GM12892 (cell line): ENCODE measurements at regions not wholly inside any gene's neighbourhood (a gene's known extent, or its start where the extent isn't known, plus 50 kb on each side); places are given as distances from the start of the nearest gene placed in this dataset.

ENCODE experiments used
- DNase-seq: peaks from one replicate; pipeline ENCODE4 v3.0.0; 2011; ENCODE audit not compliant: insufficient read length
- FAIRE-seq: peaks from 2 replicates; lab custom pipeline; 2011; peaks lifted over from hg19 to GRCh38; lab: Jason Lieb, UNC
- POLR2A ChIP-seq: IDR thresholded peaks from 2 replicates; pipeline ENCODE4 v1.6.1; 2011; ENCODE audit warnings: low read depth, low read length, control low read depth
- POLR2AphosphoS5 ChIP-seq: IDR thresholded peaks from 2 replicates; pipeline ENCODE4 v1.6.1; 2011; ENCODE audit warnings: low read depth, low read length, control low read depth
- TAF1 ChIP-seq: IDR thresholded peaks from 2 replicates; pipeline ENCODE4 v1.6.1; 2011; ENCODE audit warnings: low read depth, mild to moderate bottlenecking, control low read depth, low read length, borderline replicate concordance

- TF ChIP-seq POLR2AphosphoS5 (no peak), TAF1 (no peak), POLR2A (no peak)
- FAIRE-seq (no peak), DNase-seq (no peak)
These were observed 1022.5 kb upstream of the ADGRL2 start for GRCh38 chr1:80778094-80778840.

DNA sequence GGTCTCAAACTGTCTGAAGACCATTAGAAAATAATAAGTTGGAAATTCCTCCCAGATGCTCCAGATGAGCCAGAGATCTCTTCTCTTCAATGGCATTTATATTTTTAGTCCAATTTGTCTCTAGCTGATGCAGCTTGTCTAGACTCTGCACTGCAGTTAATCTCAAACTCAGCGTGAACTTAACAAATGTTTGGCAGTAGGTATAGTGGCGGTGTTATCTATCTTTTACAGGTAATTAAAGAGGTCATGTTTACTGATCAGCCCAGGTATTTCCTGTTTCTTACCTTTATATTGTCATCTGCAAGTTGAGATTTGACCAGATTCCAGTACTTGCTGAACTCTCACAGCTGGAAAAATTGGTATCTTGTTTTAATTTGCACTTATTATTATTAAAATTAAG lies 1024.5 kb upstream of the ADGRL2 start:
- TF ChIP-seq POLR2AphosphoS5 (no peak), POLR2A (no peak), TAF1 (no peak)
- FAIRE-seq (no peak), DNase-seq (no peak)

DNA sequence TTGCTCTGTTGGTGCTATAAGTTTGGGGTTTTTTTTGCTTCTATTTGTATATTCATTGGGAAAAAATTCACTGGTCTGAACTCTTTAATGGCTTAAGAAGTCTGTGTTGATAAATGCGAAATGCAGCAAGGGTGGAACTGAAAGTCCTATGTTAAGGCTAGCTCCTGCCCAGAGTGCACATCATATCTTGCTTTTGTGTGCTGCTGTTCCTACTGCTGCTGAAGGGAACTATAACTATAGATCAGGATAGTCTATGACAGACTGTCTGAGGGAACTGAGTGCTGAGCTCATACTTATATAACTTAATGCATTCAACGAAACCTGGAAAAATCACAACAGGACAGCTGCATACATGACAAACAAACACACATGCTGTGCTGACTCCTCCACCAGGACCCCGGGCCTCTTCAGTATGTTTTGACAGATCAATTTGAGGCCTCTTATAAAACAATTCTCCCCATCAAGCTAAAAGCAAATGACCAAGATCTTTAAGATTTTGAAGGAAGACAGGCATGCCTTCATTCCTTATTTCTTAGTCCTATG lies 1031.5 kb upstream of the ADGRL2 start:
- DNase-seq (no peak), FAIRE-seq (no peak)
- no peak for TF ChIP-seq POLR2A
- TF ChIP-seq TAF1, result no peak
- no peak for TF ChIP-seq POLR2AphosphoS5

DNA sequence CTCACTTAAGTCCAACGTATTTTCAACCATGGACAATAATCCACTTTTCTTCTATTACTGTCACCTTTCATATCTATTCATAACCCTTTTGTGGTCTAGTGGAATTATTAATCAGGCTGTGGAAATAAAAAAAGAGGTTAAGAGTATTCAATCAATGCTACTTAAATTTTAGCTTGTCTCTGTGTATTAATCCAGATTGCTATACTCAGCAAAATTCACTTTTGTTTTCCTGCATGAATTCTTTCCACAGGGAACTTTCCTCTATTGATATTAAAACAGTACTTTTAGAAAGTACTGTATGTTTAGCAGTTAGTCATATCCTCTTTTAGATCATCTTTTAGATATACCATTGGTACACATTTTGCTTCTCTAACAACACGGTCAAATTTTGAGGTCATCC lies 1033.0 kb upstream of the ADGRL2 start:
- DNase-seq (no peak), FAIRE-seq (no peak)
- TF ChIP-seq TAF1, result no peak

DNA sequence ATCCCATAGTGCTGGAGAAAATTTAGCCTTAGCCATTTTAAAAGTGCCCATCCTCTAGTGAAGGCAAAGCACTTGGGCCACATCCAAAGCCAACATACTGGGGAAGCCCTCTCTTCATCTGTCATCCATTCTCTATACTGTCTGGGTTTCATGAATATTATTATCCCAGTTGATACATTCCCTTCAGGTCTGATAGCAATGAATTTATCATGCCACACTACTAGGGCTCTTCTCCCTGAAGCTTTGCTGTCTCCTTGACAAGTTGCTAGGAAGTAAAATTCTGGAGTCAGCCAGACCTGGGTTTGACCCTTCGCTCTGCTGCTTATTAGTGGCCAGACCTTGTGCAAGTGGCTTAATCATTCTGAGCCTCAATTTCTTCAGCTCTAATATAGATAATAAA lies 1041.4 kb upstream of the ADGRL2 start:
- TF ChIP-seq POLR2AphosphoS5 (no peak), POLR2A (no peak), TAF1 (no peak)
- no peak for FAIRE-seq
- DNase-seq, result no peak

DNA sequence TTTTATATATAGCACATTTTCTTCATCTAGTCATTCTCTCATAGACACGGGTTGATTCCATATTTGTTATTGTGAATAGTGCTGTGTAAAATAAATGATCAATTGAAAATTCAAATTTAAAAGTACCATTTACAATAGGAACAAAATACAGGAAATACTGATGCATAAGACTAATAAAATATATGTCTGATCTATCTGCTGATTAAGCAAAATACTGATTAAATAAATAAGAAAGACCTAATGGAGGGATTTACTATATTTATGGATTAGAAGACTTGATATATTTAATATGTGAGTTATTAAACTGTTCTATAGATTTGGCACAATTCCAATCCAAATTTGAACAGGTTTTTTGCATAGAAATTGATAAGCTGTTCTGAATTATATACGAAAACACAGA lies 1044.8 kb upstream of the ADGRL2 start:
- no peak for DNase-seq
- TF ChIP-seq POLR2A (no peak), TAF1 (no peak), POLR2AphosphoS5 (no peak)
- no peak for FAIRE-seq

DNA sequence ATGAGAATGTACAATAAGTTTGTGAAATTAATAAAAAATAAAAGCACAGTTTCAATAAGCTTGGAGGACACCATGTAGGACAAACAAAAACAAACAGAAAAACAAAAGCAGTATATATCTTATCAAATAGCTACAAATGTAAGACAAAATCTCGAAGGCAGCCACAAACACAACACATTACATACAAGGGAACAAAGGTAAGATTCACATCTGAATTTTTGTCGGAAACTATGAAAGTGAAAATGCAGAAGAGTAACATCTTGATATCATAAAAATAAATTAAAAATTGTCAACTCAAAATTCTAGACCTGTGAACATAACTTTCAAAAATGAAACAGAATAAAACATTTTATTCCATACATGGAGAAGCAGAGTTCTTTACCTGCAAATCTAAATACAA lies 1049.5 kb upstream of the ADGRL2 start:
- DNase-seq, result no peak
- FAIRE-seq, result no peak
- TF ChIP-seq POLR2AphosphoS5 (no peak), TAF1 (no peak), POLR2A (no peak)

DNA sequence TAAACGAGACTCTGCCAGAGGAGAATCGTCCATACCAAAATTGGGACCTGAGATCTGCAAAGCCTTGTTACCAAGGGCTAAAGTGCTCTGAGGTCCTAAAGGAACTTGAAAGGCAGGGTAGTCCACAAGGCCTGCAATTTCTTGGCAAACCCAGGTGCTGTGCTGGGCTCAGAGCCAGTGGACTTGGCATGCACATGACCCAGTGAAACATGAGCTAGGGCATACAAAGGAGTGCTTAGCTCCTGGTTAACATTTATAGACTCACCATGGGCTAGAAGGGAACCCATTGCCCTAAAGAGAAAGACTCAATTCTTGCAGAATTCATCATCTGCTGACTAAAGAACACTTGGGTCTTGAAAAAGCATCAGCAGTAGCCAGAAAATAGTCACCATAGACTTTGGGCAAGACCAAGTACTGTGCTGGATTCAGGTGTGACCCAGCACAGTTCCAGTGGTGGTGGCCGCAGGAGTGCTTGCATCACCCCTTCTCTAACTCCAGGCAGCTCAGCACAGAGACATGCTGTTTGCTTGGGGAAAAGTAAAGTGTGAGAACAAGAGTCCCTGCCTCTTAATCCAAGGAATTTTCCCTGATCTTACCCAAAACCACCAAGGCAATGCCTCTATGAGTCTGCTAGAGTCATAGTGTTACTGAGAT lies 1069.4 kb upstream of the ADGRL2 start:
- TF ChIP-seq TAF1 (no peak), POLR2A (no peak), POLR2AphosphoS5 (no peak)
- FAIRE-seq (no peak), DNase-seq (no peak)

DNA sequence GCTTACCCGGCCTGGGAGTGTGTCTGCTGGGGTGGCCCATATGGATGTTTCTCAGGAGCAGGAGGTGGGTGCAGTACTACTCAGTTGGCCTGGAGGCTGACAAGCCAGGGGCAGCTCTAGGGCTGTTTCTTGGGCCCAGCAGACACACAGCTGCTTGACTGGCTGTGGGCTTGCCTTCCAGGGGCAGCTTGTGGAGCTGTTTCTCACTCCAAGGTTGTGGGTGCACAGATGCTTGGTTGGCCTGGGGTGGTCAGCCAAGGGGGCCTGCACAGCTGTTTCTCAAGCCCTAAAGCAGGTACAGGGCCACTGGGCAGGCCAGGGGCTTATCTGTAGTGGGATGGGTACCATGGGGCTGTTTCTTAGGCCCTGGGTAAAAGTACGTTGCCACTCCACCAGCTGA lies 1078.1 kb upstream of the ADGRL2 start:
- DNase-seq (no peak), FAIRE-seq (no peak)
- TF ChIP-seq POLR2A (no peak), TAF1 (no peak), POLR2AphosphoS5 (no peak)

- DNase-seq (no peak), FAIRE-seq (no peak)
- TF ChIP-seq POLR2AphosphoS5 (no peak), TAF1 (no peak), POLR2A (no peak)
These were observed 1094.2 kb upstream of the ADGRL2 start for GRCh38 chr1:80706526-80706925.

DNA sequence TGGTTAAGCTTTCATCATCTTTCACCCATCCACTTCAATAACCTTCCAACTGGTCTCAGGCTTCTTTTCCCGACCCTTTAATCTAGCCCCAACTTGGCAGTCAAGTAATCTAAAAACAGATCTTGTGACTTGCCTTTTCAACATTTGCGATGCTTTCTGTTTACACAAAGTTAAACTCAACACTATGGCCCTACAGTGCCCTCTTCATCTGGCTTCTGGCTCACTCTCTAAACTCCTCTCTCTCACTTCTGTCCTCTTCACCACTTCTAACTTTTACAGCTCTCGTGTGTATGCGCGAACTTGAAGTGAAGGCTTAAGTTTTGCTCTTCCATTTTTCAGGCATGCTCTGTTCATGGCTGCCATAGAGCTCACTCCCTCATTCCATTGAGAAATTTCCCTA lies 1122.3 kb upstream of the ADGRL2 start:
- DNase-seq, result no peak
- no peak for FAIRE-seq
- TF ChIP-seq POLR2A, result no peak
- no peak for TF ChIP-seq TAF1
- TF ChIP-seq POLR2AphosphoS5, result no peak

GRCh38 chr1:80675454-80675853 lies 1125.3 kb upstream of the ADGRL2 start:
- FAIRE-seq, result no peak
- TF ChIP-seq POLR2A (no peak), TAF1 (no peak), POLR2AphosphoS5 (no peak)
- DNase-seq, result no peak
